A549 (cell line): ENCODE measurements at regions not wholly inside any gene's neighbourhood (a gene's known extent, or its start where the extent isn't known, plus 50 kb on each side); places are given as distances from the start of the nearest gene placed in this dataset.

Experiments
- ATAC-seq, 2 experiments: fragments of 200-7000 bp in 1 of 2; fragments of >200 bp in 1 of 2; cut with Nextera tagmentation in 1 of 2; cut with Tn5 transposase in 1 of 2; 3 replicates each; pipeline versions ENCODE4 v1.8.0 to v1.9.1; 2018 to 2020; ENCODE audit warnings: mild to moderate bottlenecking in 1 of 2, moderate library complexity in 1 of 2
- CTCF ChIA-PET: fragments of 300-600 bp; sonication (Branson Sonifier 250); formaldehyde crosslinking; extraction: SDS; loops from one replicate; lab custom pipeline; 2021; ENCODE audit warnings: antibody characterized with exemption, inconsistent platforms; lab: Yijun Ruan, JAX
- POLR2A ChIA-PET: fragments of 350-600 bp; formaldehyde crosslinking; extraction: SDS; loops from one replicate; lab custom pipeline; 2021; ENCODE audit warnings: antibody characterized with exemption, inconsistent platforms; lab: Yijun Ruan, JAX
- DNase-seq, 2 experiments: peaks; one replicate each; pipeline versions ENCODE4 v3.0.0 to v3.0.0-alpha.2; 2011 to 2016; ENCODE audit warnings: low read depth in 1 of 2, low spot score in 1 of 2
- FAIRE-seq: peaks from 2 replicates; lab custom pipeline; 2011; peaks lifted over from hg19 to GRCh38; lab: Jason Lieb, UNC
- H3K27ac ChIP-seq, 2 experiments: fragments of >200 bp; sonication (Bioruptor Twin); formaldehyde crosslinking; 3 replicates each; pipeline ENCODE4 v1.5.1; 2016 to 2017
- H3K4me1 ChIP-seq: fragments of >200 bp; sonication (Bioruptor Twin); formaldehyde crosslinking; 3 replicates; pipeline ENCODE4 v1.6.1; 2016
- H3K4me2 ChIP-seq: fragments of >200 bp; sonication (Bioruptor Twin); formaldehyde crosslinking; 3 replicates; pipeline ENCODE4 v1.6.1; 2016
- H3K4me3 ChIP-seq: fragments of >200 bp; sonication (Bioruptor Twin); formaldehyde crosslinking; 3 replicates; pipeline ENCODE4 v1.5.1; 2016
- H3K9me3 ChIP-seq: fragments of >200 bp; sonication (Bioruptor Twin); formaldehyde crosslinking; 3 replicates; pipeline ENCODE4 v1.6.1; 2016
- CBX2 ChIP-seq: fragments of 200-600 bp; sonication (generic); IDR thresholded peaks from 2 replicates; pipeline ENCODE4 v1.6.1; 2016; ENCODE audit warnings: low read depth, mild to moderate bottlenecking, borderline replicate concordance
- CBX8 ChIP-seq: fragments of 200-600 bp; sonication (generic); IDR thresholded peaks from 2 replicates; pipeline ENCODE4 v1.6.1; 2016
- CEBPB ChIP-seq, 2 experiments: fragments of >200 bp in 1 of 2; sonication (Bioruptor Twin) in 1 of 2; formaldehyde crosslinking in 1 of 2; IDR thresholded peaks; 2 replicates each; pipeline ENCODE4 v1.6.1; 2012 to 2016
- CHD4 ChIP-seq: fragments of 200-600 bp; sonication (generic); IDR thresholded peaks from 2 replicates; pipeline ENCODE4 v1.6.1; 2016; ENCODE audit warnings: antibody characterized with exemption, mild to moderate bottlenecking, borderline replicate concordance
- EHF ChIP-seq: fragments of 250-450 bp; sonication (Bioruptor Pico); IDR thresholded peaks from 2 replicates; pipeline ENCODE4 v1.5.0; 2020; ENCODE audit warnings: mild to moderate bottlenecking
- EHMT2 ChIP-seq: fragments of 200-600 bp; sonication (generic); IDR thresholded peaks from 2 replicates; pipeline ENCODE4 v1.6.1; 2016; ENCODE audit warnings: antibody characterized with exemption, low read depth, mild to moderate bottlenecking, moderate library complexity
- EP300 ChIP-seq, 2 experiments: fragments of >200 bp; sonication (Bioruptor Twin); formaldehyde crosslinking; IDR thresholded peaks; 2 replicates in 1 of 2; 3 replicates in 1 of 2; pipeline ENCODE4 v1.6.1; 2016 to 2017
- FOXS1 ChIP-seq: fragments of 250-450 bp; sonication (Bioruptor Pico); IDR thresholded peaks from 2 replicates; pipeline ENCODE4 v1.5.0; 2020; ENCODE audit warnings: mild to moderate bottlenecking, moderate library complexity
- HOXB5 ChIP-seq: fragments of 250-450 bp; sonication (Bioruptor Pico); IDR thresholded peaks from 2 replicates; pipeline ENCODE4 v1.5.0; 2020; ENCODE audit warnings: mild to moderate bottlenecking, moderate library complexity
- KDM5A ChIP-seq: fragments of 200-600 bp; sonication (generic); IDR thresholded peaks from 2 replicates; pipeline ENCODE4 v1.6.1; 2016; ENCODE audit warnings: antibody characterized with exemption, mild to moderate bottlenecking
- MAFK ChIP-seq: fragments of 450-650 bp; IDR thresholded peaks from 2 replicates; pipeline ENCODE4 v1.6.1; 2014; ENCODE audit not compliant: partially characterized antibody
- MAZ ChIP-seq: fragments of 150-350 bp; IDR thresholded peaks from 2 replicates; pipeline ENCODE4 v1.6.1; 2014; ENCODE audit warnings: antibody characterized with exemption, low read depth, low read length, borderline replicate concordance
- NR3C1 ChIP-seq: fragments of >200 bp; sonication (Bioruptor Twin); formaldehyde crosslinking; IDR thresholded peaks from 3 replicates; pipeline ENCODE4 v1.6.1; 2017
- PBX3 ChIP-seq: IDR thresholded peaks from 2 replicates; pipeline ENCODE4 v1.6.1; 2012
- POLR2A ChIP-seq: IDR thresholded peaks from 2 replicates; pipeline ENCODE4 v1.6.1; 2012; ENCODE audit warnings: mild to moderate bottlenecking, low read length
- RAD21 ChIP-seq, 2 experiments: fragments of >200 bp in 1 of 2; sonication (Bioruptor Twin) in 1 of 2; formaldehyde crosslinking in 1 of 2; IDR thresholded peaks in 1 of 2; conservative IDR thresholded peaks in 1 of 2; 2 replicates in 1 of 2; 3 replicates in 1 of 2; pipeline ENCODE4 v1.6.1; 2012 to 2018; ENCODE audit warnings: inconsistent platforms in 1 of 2
- RFX5 ChIP-seq: fragments of 450-650 bp; IDR thresholded peaks from 2 replicates; pipeline ENCODE4 v1.7.1; 2014; ENCODE audit warnings: antibody characterized with exemption, mild to moderate bottlenecking, moderate library complexity
- RNF2 ChIP-seq: fragments of 200-600 bp; sonication (generic); IDR thresholded peaks from 2 replicates; pipeline ENCODE4 v1.6.1; 2016; ENCODE audit warnings: low read depth, mild to moderate bottlenecking, antibody characterized with exemption, moderate library complexity, borderline replicate concordance
- SMC3 ChIP-seq: fragments of >200 bp; sonication (Bioruptor Twin); formaldehyde crosslinking; IDR thresholded peaks from 3 replicates; pipeline ENCODE4 v1.6.1; 2018; ENCODE audit warnings: inconsistent platforms
- ZC3H11A ChIP-seq: fragments of 450-650 bp; IDR thresholded peaks from 2 replicates; pipeline ENCODE4 v1.6.1; 2014; ENCODE audit warnings: antibody characterized with exemption, mild to moderate bottlenecking
- ZFP36 ChIP-seq: fragments of 450-650 bp; IDR thresholded peaks from 2 replicates; pipeline ENCODE4 v1.6.1; 2014; ENCODE audit warnings: borderline replicate concordance; ENCODE audit not compliant: partially characterized antibody
- ZNF302 ChIP-seq: fragments of 250-450 bp; sonication (Bioruptor Pico); IDR thresholded peaks from 2 replicates; pipeline ENCODE4 v1.9.0; 2021; ENCODE audit warnings: inconsistent platforms, mild to moderate bottlenecking, moderate library complexity
- WGBS: methylation state at CpG from one replicate; pipeline ENCODE4 v1.1.6; 2017; ENCODE audit errors: missing lambda C conversion rate; 5-methylcytosine and 5-hydroxymethylcytosine counted together
- TF ChIP-seq, protein P1 (sequence below): fragments of 150-350 bp; IDR thresholded peaks from 2 replicates; pipeline ENCODE4 v1.6.1; 2014; ENCODE audit warnings: low read depth, mild to moderate bottlenecking, low read length

DNA sequence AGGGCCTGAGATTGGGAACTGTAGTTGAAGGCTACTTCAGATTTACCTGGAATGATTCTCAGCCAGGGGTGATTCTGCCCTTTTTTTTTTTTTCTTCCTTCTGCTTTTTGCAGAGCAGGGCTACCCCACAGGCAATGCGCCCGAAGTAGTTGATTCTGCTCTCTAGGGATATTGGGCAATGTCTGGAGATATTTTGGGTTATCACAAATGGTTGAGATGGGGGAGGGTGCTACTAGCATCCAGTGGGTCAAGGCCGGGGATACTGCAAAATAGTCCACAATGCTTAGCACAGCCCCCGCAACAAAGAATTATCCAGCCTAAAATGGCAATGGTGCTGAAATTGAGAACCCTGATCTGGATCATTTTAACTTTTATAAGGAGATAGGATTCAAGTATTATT lies 71.2 kb upstream of the ZMYND8 start:
- WGBS: 92% methylated on average over 4 of the region's 4 CpGs
- no peak for DNase-seq
- ATAC-seq: no peak
- TF ChIP-seq CEBPB (IDR thresholded peaks at IDR 0.05): no peak
- TF ChIP-seq POLR2A: no peak
- TF ChIP-seq EP300 (IDR thresholded peaks at IDR 0.05): no peak
- TF ChIP-seq RNF2: no peak
- no peak for TF ChIP-seq EHMT2
- no peak for TF ChIP-seq EHF (CRISPR knock-in tag)
- TF ChIP-seq PBX3: no peak
- TF ChIP-seq FOXS1: no peak
- no peak for TF ChIP-seq SMC3
- no peak for TF ChIP-seq CBX8
- TF ChIP-seq MAZ: no peak
- CTCF ChIA-PET: interaction anchor here (1.8 kb wide), 1 partner anchor 44 kb away, joined by 6 read pairs; no protein-coding TSS in a partner anchor
- no peak overlapping the region for H3K4me3 ChIP-seq
- POLR2A ChIA-PET: interaction anchor here (0.7 kb wide), 1 partner anchor 180 kb away, joined by 4 read pairs; no protein-coding TSS in a partner anchor
- peaks cover 25% of the 10 kb centered on the region for H3K9me3 ChIP-seq
- no peak overlapping the region for H3K27ac ChIP-seq
- FAIRE-seq: no peak
- peaks cover 14% of the 10 kb centered on the region for H3K4me1 ChIP-seq
- no peak overlapping the region for H3K4me2 ChIP-seq

GRCh38 chr20:47428164-47428563 lies 71.7 kb upstream of the ZMYND8 start:
- Histone ChIP-seq H3K27ac (peak overlapping the region in 1 of 2 experiments; percentile 74; a peak in 1 of 6 replicates), H3K4me1 (peaks cover 16% of the 10 kb centered on the region), H3K4me3 (no peak overlapping the region), H3K4me2 (no peak overlapping the region), H3K9me3 (peaks cover 25% of the 10 kb centered on the region)
- DNase-seq (no peak), ATAC-seq (no peak), FAIRE-seq (no peak)
- TF ChIP-seq MAFK (no peak), ZFP36 (no peak)
- 89% methylated on average over 3 of the region's 3 CpGs for WGBS
- POLR2A ChIA-PET: interaction anchor here (0.7 kb wide), 1 partner anchor 180 kb away, joined by 4 read pairs; no protein-coding TSS in a partner anchor
- CTCF ChIA-PET: no interaction called here

- WGBS: 87% methylated on average over 4 of the region's 4 CpGs
- no peak overlapping the region for H3K4me2 ChIP-seq
- no peak for FAIRE-seq
- TF ChIP-seq CBX2: no peak
- TF ChIP-seq CEBPB (IDR thresholded peaks at IDR 0.05): peak; percentile 44 to 68; a peak in 2 of 4 replicates
- no peak for TF ChIP-seq ZC3H11A
- TF ChIP-seq, protein P1, sequence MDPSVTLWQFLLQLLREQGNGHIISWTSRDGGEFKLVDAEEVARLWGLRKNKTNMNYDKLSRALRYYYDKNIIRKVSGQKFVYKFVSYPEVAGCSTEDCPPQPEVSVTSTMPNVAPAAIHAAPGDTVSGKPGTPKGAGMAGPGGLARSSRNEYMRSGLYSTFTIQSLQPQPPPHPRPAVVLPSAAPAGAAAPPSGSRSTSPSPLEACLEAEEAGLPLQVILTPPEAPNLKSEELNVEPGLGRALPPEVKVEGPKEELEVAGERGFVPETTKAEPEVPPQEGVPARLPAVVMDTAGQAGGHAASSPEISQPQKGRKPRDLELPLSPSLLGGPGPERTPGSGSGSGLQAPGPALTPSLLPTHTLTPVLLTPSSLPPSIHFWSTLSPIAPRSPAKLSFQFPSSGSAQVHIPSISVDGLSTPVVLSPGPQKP: no peak
- no peak for TF ChIP-seq RAD21 (conservative IDR thresholded peaks at IDR 0.05 in 1 of 2, IDR thresholded peaks at IDR 0.05 in 1 of 2)
- TF ChIP-seq HOXB5 (CRISPR knock-in tag): no peak
- no peak for TF ChIP-seq CHD4
- TF ChIP-seq POLR2A: no peak
- ChIA-PET POLR2A (no interaction called here), CTCF (no interaction called here)
- peaks cover 23% of the 10 kb centered on the region for H3K4me1 ChIP-seq
- peak overlapping the region in 1 of 2 experiments; percentile 74; a peak in 3 of 6 replicates for H3K27ac ChIP-seq
- H3K9me3 ChIP-seq: peaks cover 25% of the 10 kb centered on the region
- no peak for ATAC-seq
- H3K4me3 ChIP-seq: no peak overlapping the region
- DNase-seq: no peak
These were observed 72.4 kb upstream of the ZMYND8 start for GRCh38 chr20:47428851-47429336.

DNA sequence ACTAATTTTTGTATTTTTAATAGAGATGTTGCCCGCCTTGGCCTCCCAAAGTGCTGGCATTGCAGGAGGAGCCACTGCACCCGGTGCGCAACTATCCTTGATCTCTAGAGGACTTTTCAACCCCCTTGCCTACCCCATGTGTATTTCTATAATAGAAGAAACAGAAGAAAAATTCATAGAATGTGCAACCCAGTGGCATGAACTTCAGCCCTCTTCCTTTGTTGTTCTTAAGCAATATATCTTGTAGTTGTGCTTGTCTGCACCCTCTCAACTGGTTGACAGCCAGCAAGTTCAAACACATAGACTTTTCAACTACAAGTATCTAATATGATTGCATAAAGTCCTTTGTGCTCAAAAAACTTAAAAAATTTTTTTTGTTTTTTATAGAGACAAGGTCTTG lies 72.3 kb upstream of the NCOA3 start:
- H3K9me3 ChIP-seq: peaks cover 25% of the 10 kb centered on the region
- WGBS: 96% methylated on average over 3 of the region's 3 CpGs
- no peak overlapping the region for H3K4me2 ChIP-seq
- peaks cover 28% of the 10 kb centered on the region for H3K4me1 ChIP-seq
- ChIA-PET CTCF (no interaction called here), POLR2A (no interaction called here)
- FAIRE-seq (no peak), DNase-seq (no peak), ATAC-seq (no peak)
- H3K4me3 ChIP-seq: no peak overlapping the region
- TF ChIP-seq EHF (CRISPR knock-in tag) (no peak), KDM5A (no peak), NR3C1 (no peak), ZNF302 (CRISPR knock-in tag) (no peak), MAZ (no peak), ZFP36 (no peak), RFX5 (no peak)
- peak overlapping the region in 1 of 2 experiments; percentile 74; a peak in 3 of 6 replicates for H3K27ac ChIP-seq
